Transverse colon (tissue), 4 donors: ENCODE measurements at regions not wholly inside any gene's neighbourhood (a gene's known extent, or its start where the extent isn't known, plus 50 kb on each side); places are given as distances from the start of the nearest gene placed in this dataset.

Experiments
- DNase-seq: peaks from one replicate; pipeline ENCODE4 v3.0.0-alpha.2; 2019
- H3K27ac ChIP-seq, 4 donors: fragments of 200-600 bp; sonication (generic); 2 replicates each; pipeline ENCODE4 v1.5.1; 2016 to 2018; ENCODE audit warnings: inconsistent platforms in 4 of 4
- H3K27me3 ChIP-seq: fragments of 200-600 bp; sonication (generic); 2 replicates; pipeline ENCODE4 v1.5.1; 2017; ENCODE audit warnings: inconsistent platforms
- H3K36me3 ChIP-seq, 4 donors: fragments of 200-600 bp; sonication (generic); 2 replicates each; pipeline ENCODE4 v1.5.1; 2017 to 2019; ENCODE audit warnings: inconsistent platforms in 4 of 4
- H3K4me1 ChIP-seq, 4 donors: fragments of 200-600 bp; sonication (generic); 2 replicates each; pipeline ENCODE4 v1.5.1; 2017 to 2020; ENCODE audit warnings: inconsistent platforms in 4 of 4
- H3K4me3 ChIP-seq, 4 donors: fragments of 200-600 bp; sonication (generic); 1 replicate in 1 of 4; 2 replicates in 3 of 4; pipeline versions ENCODE4 v1.5.1 to v1.6.1; 2017 to 2019; ENCODE audit warnings: inconsistent platforms in 4 of 4
- H3K9me3 ChIP-seq, 2 donors: fragments of 200-600 bp; sonication (generic); 2 replicates each; pipeline ENCODE4 v1.5.1; 2017 to 2019; ENCODE audit warnings: inconsistent platforms in 2 of 2
- EP300 ChIP-seq: sonication (generic); formaldehyde crosslinking; IDR thresholded peaks from one replicate; pipeline ENCODE4 v1.6.1; 2017; ENCODE audit warnings: antibody characterized with exemption, low read depth
- POLR2A ChIP-seq: fragments of 450-650 bp; IDR thresholded peaks from one replicate; pipeline ENCODE4 v1.6.1; 2016; ENCODE audit warnings: antibody characterized with exemption, mild to moderate bottlenecking, moderate library complexity
- POLR2AphosphoS5 ChIP-seq, 3 donors: sonication (generic); formaldehyde crosslinking; IDR thresholded peaks; one replicate each; pipeline ENCODE4 v1.6.1; 2016; ENCODE audit warnings: antibody characterized with exemption in 3 of 3
- WGBS, 2 donors: methylation state at CpG; one replicate each; pipeline ENCODE4 v1.1.5; 2018; ENCODE audit warnings: low coverage in 1 of 2; 5-methylcytosine and 5-hydroxymethylcytosine counted together
- in situ Hi-C, 4 donors: fragments of 200-750 bp; cut with MboI; loops; one replicate each; pipeline versions ENCODE4 v1.15.0 to v1.15.1; 2017; ENCODE audit warnings: low sequenced_read_pairs in 3 of 4, low pct_ligation_motif_present in 1 of 4, low pct_unique_long_range_greater_than_20kb in 1 of 4
- intact Hi-C: fragments of 100-400 bp; cut with DNase I; formaldehyde crosslinking; loops from one replicate; pipeline ENCODE4 v1.15.1; 2023; ENCODE audit warnings: low total_unique reads
- TF ChIP-seq, protein P1 (sequence below), 5 experiments: fragments of 200-600 bp in 3 of 5; fragments of 450-650 bp in 2 of 5; sonication (generic) in 3 of 5; IDR thresholded peaks; 1 replicate in 2 of 5; 2 replicates in 3 of 5; pipeline ENCODE4 v1.5.1; 2016 to 2017; ENCODE audit warnings: antibody characterized with exemption in 5 of 5, inconsistent platforms in 3 of 5, mild to moderate bottlenecking in 2 of 5, moderate library complexity in 1 of 5

- intact Hi-C loops = no loop called here
- Histone ChIP-seq H3K4me3 (no peak overlapping the region), H3K27me3 (no peaks in the 10 kb centered on the region), H3K9me3 (no peaks in the 10 kb centered on the region), H3K36me3 (no peaks in the 10 kb centered on the region), H3K27ac (no peak overlapping the region), H3K4me1 (no peaks in the 10 kb centered on the region)
- TF ChIP-seq, protein P1, sequence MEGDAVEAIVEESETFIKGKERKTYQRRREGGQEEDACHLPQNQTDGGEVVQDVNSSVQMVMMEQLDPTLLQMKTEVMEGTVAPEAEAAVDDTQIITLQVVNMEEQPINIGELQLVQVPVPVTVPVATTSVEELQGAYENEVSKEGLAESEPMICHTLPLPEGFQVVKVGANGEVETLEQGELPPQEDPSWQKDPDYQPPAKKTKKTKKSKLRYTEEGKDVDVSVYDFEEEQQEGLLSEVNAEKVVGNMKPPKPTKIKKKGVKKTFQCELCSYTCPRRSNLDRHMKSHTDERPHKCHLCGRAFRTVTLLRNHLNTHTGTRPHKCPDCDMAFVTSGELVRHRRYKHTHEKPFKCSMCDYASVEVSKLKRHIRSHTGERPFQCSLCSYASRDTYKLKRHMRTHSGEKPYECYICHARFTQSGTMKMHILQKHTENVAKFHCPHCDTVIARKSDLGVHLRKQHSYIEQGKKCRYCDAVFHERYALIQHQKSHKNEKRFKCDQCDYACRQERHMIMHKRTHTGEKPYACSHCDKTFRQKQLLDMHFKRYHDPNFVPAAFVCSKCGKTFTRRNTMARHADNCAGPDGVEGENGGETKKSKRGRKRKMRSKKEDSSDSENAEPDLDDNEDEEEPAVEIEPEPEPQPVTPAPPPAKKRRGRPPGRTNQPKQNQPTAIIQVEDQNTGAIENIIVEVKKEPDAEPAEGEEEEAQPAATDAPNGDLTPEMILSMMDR (IDR thresholded peaks at IDR 0.05) = no peak
- TF ChIP-seq POLR2AphosphoS5 (IDR thresholded peaks at IDR 0.05) = no peak
- DNase-seq = no peak
- in situ Hi-C loops = no loop called here
These were observed 1621.3 kb upstream of the TMEFF2 start for GRCh38 chr2:193816008-193816407.

GRCh38 chr2:193810533-193810932 is 1615.8 kb upstream of the TMEFF2 start:
- no peak for DNase-seq
- WGBS, 2 donors = 70 to 80% methylated on average over 3 of the region's 3 CpGs
- intact Hi-C loops = no loop called here
- H3K27ac ChIP-seq = no peak overlapping the region
- no peaks in the 10 kb centered on the region for H3K27me3 ChIP-seq
- H3K4me3 ChIP-seq = no peak overlapping the region
- TF ChIP-seq, protein P1 (IDR thresholded peaks at IDR 0.05) = no peak
- TF ChIP-seq POLR2A = no peak
- no peak for TF ChIP-seq POLR2AphosphoS5 (IDR thresholded peaks at IDR 0.05)
- TF ChIP-seq EP300 = no peak
- H3K36me3 ChIP-seq = no peaks in the 10 kb centered on the region
- H3K4me1 ChIP-seq = no peaks in the 10 kb centered on the region
- H3K9me3 ChIP-seq = no peaks in the 10 kb centered on the region
- in situ Hi-C loops = no loop called here

GRCh38 chr2:193808877-193809276 is 1614.1 kb upstream of the TMEFF2 start:
- in situ Hi-C loops = no loop called here
- DNase-seq = no peak

DNA sequence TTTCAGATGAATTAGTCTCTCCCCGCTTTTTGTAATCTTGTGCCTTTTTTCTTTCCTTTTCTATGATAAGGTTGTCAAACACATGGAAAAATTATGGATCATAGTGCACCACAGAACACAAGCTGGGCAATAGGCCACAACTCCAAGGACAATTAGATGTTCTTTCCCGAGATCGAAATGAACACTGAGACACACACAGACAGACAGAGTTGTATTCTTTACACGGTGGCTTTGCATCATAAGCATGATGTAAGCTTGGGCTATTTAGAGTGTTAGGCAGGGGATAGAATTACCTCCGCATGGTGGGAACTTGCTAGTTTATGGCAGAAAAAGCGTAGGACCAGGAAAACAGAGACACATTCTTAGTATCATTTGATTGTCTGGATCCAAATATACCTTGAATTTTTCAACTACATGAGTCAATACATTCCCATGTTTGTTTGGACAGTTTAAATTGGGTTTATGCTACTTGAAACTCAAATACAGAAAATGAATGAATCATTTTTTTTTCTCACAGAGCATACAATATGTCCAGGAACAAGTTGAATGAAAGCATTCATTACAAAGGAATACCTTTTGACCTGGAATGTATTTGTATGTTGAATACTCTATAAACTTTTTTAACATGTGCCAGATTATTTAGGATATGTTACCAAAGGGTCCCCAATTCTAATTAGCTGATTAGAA is 1611.5 kb upstream of the TMEFF2 start:
- 71 to 77% methylated on average over 6 of the region's 6 CpGs for WGBS, 2 donors
- Histone ChIP-seq H3K36me3 (no peaks in the 10 kb centered on the region), H3K4me1 (no peaks in the 10 kb centered on the region), H3K27me3 (no peaks in the 10 kb centered on the region), H3K4me3 (no peak overlapping the region), H3K27ac (no peak overlapping the region), H3K9me3 (no peaks in the 10 kb centered on the region)
- intact Hi-C loops (no loop called here), in situ Hi-C loops (no loop called here)
- TF ChIP-seq, protein P1 (IDR thresholded peaks at IDR 0.05) = no peak
- TF ChIP-seq EP300 (no peak), POLR2AphosphoS5 (IDR thresholded peaks at IDR 0.05) (no peak), POLR2A (no peak)
- no peak for DNase-seq

More at GRCh38 chr2:193808877-193809276, 1614.1 kb upstream of the TMEFF2 start:
- TF ChIP-seq EP300 (no peak), POLR2A (no peak), POLR2AphosphoS5 (IDR thresholded peaks at IDR 0.05) (no peak)
- TF ChIP-seq, protein P1 (IDR thresholded peaks at IDR 0.05) = no peak
- Histone ChIP-seq H3K27me3 (no peaks in the 10 kb centered on the region), H3K9me3 (no peaks in the 10 kb centered on the region), H3K4me1 (no peaks in the 10 kb centered on the region), H3K36me3 (no peaks in the 10 kb centered on the region), H3K4me3 (no peak overlapping the region), H3K27ac (no peak overlapping the region)
- WGBS, 2 donors = 91 to 95% methylated on average over 1 of the region's 1 CpG
- intact Hi-C loops = no loop called here
